ENCODE measurements at regions not wholly inside any gene's neighbourhood (a gene's known extent, or its start where the extent isn't known, plus 50 kb on each side); places are given as distances from the start of the nearest gene placed in this dataset.

- no peak for TF ChIP-seq CTCF (IDR thresholded peaks at IDR 0.05)
- TF ChIP-seq EP300 (IDR thresholded peaks at IDR 0.05) = no peak
These were observed 80.6 kb upstream of the CD99 start for GRCh38 chrX:2610246-2611170.

Measured in sigmoid colon (tissue), 4 donors.